ENCODE measurements at regions not wholly inside any gene's neighbourhood (a gene's known extent, or its start where the extent isn't known, plus 50 kb on each side); places are given as distances from the start of the nearest gene placed in this dataset.

GRCh38 chr15:62940093-62940754, 102.3 kb upstream of the TPM1 start:
- H3K27me3 Mint-ChIP-seq (ENCODE audit: insufficient read depth), result peaks cover 5% of the 10 kb centered on the region
- no peak for TF ChIP-seq CTCF (conservative IDR thresholded peaks at IDR 0.05)
- H3K9ac ChIP-seq (ENCODE audit: extremely low read depth, low read length, poor library complexity, severe bottlenecking), result no peak overlapping the region
- H3K9me3 Mint-ChIP-seq, result no peaks in the 10 kb centered on the region
- H3K36me3 ChIP-seq (ENCODE audit: control insufficient read depth, insufficient read depth, low read length), result no peaks in the 10 kb centered on the region
- H3K27ac Mint-ChIP-seq, result no peak overlapping the region
- DNase-seq, result no peak
- H3K36me3 Mint-ChIP-seq (ENCODE audit: low read depth), result no peaks in the 10 kb centered on the region
- 86 to 90% methylated on average over 3 to 4 of the region's 4 CpGs for WGBS, 2 experiments (ENCODE audit: insufficient coverage in 1 of 2, insufficient read length in 1 of 2)
- no peak overlapping the region for H3K4me3 Mint-ChIP-seq
- no peak overlapping the region for H3K27ac ChIP-seq (ENCODE audit: low read depth, low read length)
- no peaks in the 10 kb centered on the region for H3K27me3 ChIP-seq (ENCODE audit: control insufficient read depth, insufficient read depth, low read length, poor library complexity, severe bottlenecking)
- no peaks in the 10 kb centered on the region for H3K9me3 ChIP-seq (ENCODE audit: control insufficient read depth, low read length)
- H3K4me1 ChIP-seq (ENCODE audit: control insufficient read depth, insufficient read depth, low read length), result no peaks in the 10 kb centered on the region
- peaks cover 5% of the 10 kb centered on the region for H3K4me1 Mint-ChIP-seq
- H3K4me3 ChIP-seq (ENCODE audit: low read length), result no peak overlapping the region

- H3K4me3 Mint-ChIP-seq, result no peak overlapping the region
- 80 to 90% methylated on average over 7 to 11 of the region's 11 CpGs for WGBS, 2 experiments (ENCODE audit: insufficient coverage in 1 of 2, insufficient read length in 1 of 2)
- no peak for TF ChIP-seq CTCF (conservative IDR thresholded peaks at IDR 0.05)
- H3K4me1 Mint-ChIP-seq, result peaks cover under 1% of the 10 kb centered on the region
- no peak overlapping the region for H3K27ac ChIP-seq (ENCODE audit: low read depth, low read length)
- H3K27me3 ChIP-seq (ENCODE audit: control insufficient read depth, insufficient read depth, low read length, poor library complexity, severe bottlenecking), result no peaks in the 10 kb centered on the region
- no peaks in the 10 kb centered on the region for H3K36me3 ChIP-seq (ENCODE audit: control insufficient read depth, insufficient read depth, low read length)
- H3K36me3 Mint-ChIP-seq (ENCODE audit: low read depth), result no peaks in the 10 kb centered on the region
- no peak overlapping the region for H3K27ac Mint-ChIP-seq
- H3K9ac ChIP-seq (ENCODE audit: extremely low read depth, low read length, poor library complexity, severe bottlenecking), result no peak overlapping the region
- DNase-seq, result no peak
- no peaks in the 10 kb centered on the region for H3K9me3 ChIP-seq (ENCODE audit: control insufficient read depth, low read length)
- H3K9me3 Mint-ChIP-seq, result no peaks in the 10 kb centered on the region
- H3K4me1 ChIP-seq (ENCODE audit: control insufficient read depth, insufficient read depth, low read length), result no peaks in the 10 kb centered on the region
- no peak overlapping the region for H3K4me3 ChIP-seq (ENCODE audit: low read length)
- H3K27me3 Mint-ChIP-seq (ENCODE audit: insufficient read depth), result peaks cover 8% of the 10 kb centered on the region
These were observed 101.7 kb upstream of the TPM1 start for GRCh38 chr15:62940755-62941361.

GRCh38 chr15:62941699-62942098, 100.8 kb upstream of the TPM1 start:
- no peaks in the 10 kb centered on the region for H3K36me3 Mint-ChIP-seq (ENCODE audit: low read depth)
- DNase-seq, result no peak
- Histone ChIP-seq H3K27me3 (ENCODE audit: control insufficient read depth, insufficient read depth, low read length, poor library complexity, severe bottlenecking) (no peaks in the 10 kb centered on the region), H3K4me3 (ENCODE audit: low read length) (no peak overlapping the region), H3K36me3 (ENCODE audit: control insufficient read depth, insufficient read depth, low read length) (no peaks in the 10 kb centered on the region), H3K9ac (ENCODE audit: extremely low read depth, low read length, poor library complexity, severe bottlenecking) (no peak overlapping the region), H3K4me1 (ENCODE audit: control insufficient read depth, insufficient read depth, low read length) (no peaks in the 10 kb centered on the region), H3K9me3 (ENCODE audit: control insufficient read depth, low read length) (no peaks in the 10 kb centered on the region), H3K27ac (ENCODE audit: low read depth, low read length) (no peak overlapping the region)
- H3K27ac Mint-ChIP-seq, result no peak overlapping the region
- no peak for TF ChIP-seq CTCF (conservative IDR thresholded peaks at IDR 0.05)
- no peaks in the 10 kb centered on the region for H3K4me1 Mint-ChIP-seq
- no peak overlapping the region for H3K4me3 Mint-ChIP-seq
- no peaks in the 10 kb centered on the region for H3K9me3 Mint-ChIP-seq
- H3K27me3 Mint-ChIP-seq (ENCODE audit: insufficient read depth), result peaks cover 11% of the 10 kb centered on the region

Measured in endodermal cell (in vitro differentiated cells).